HEK293T (cell line): ENCODE measurements at regions not wholly inside any gene's neighbourhood (a gene's known extent, or its start where the extent isn't known, plus 50 kb on each side); places are given as distances from the start of the nearest gene placed in this dataset.
"Not testable (repeated sequence)": the region's sequence is repeated elsewhere in the genome, so short reads cannot be mapped to it uniquely, and the experiment has no call there.

Experiments used
- FOXK2 ChIP-seq: fragments of 450-650 bp; IDR thresholded peaks from 2 replicates; pipeline ENCODE4 v1.6.1; 2016; ENCODE audit warnings: mild to moderate bottlenecking
- L3MBTL2 ChIP-seq: fragments of 450-650 bp; conservative IDR thresholded peaks from 2 replicates; pipeline ENCODE4 v1.6.1; 2016; ENCODE audit warnings: mild to moderate bottlenecking
- SUZ12 ChIP-seq: fragments of 450-650 bp; IDR thresholded peaks from 2 replicates; pipeline ENCODE4 v1.6.1; 2016; ENCODE audit warnings: mild to moderate bottlenecking

GRCh38 chr2:89938756-89939155 is 1247.3 kb downstream of the RPIA start:
- TF ChIP-seq L3MBTL2, FOXK2, SUZ12: not testable (repeated sequence)
